K562 (cell line): ENCODE measurements at regions not wholly inside any gene's neighbourhood (a gene's known extent, or its start where the extent isn't known, plus 50 kb on each side); places are given as distances from the start of the nearest gene placed in this dataset.

Experiments used
- ATAC-seq: fragments of 200-7000 bp; cut with Tn5 transposase; 3 replicates; pipeline ENCODE4 v1.9.1; 2020; ENCODE audit warnings: moderate library complexity
- BruUV-seq: library from RNA; stranded (reverse); fragments of 400-500 nt; replicated peaks from 2 replicates; lab custom pipeline; 2021; lab: Mats Ljungman, UMichigan
- CTCF ChIA-PET: fragments of 300-600 bp; formaldehyde crosslinking; extraction: SDS; loops from one replicate; lab custom pipeline; 2021; ENCODE audit warnings: low intra/inter-chr PET ratio; lab: Yijun Ruan, JAX
- POLR2A ChIA-PET: fragments of 300-600, 350-650 bp; sonication (Branson Sonifier 250); formaldehyde crosslinking; extraction: SDS; loops from one replicate; lab custom pipeline; 2021; ENCODE audit warnings: antibody characterized with exemption, inconsistent platforms; lab: Yijun Ruan, JAX
- DNase-seq, 4 experiments: peaks; one replicate each; pipeline versions ENCODE4 v3.0.0 to v3.0.0-alpha.2; 2011 to 2018; ENCODE audit warnings: low spot score in 3 of 4, mixed read lengths in 3 of 4; ENCODE audit errors: extremely low read depth in 1 of 4
- FAIRE-seq: peaks from 2 replicates; lab custom pipeline; 2011; peaks lifted over from hg19 to GRCh38; lab: Jason Lieb, UNC
- H2AFZ ChIP-seq: 2 replicates; pipeline ENCODE4 v1.6.0; 2011; ENCODE audit warnings: low read depth, low read length, control low read depth, inconsistent platforms
- H3K27ac ChIP-seq: fragments of 200-600 bp; 3 replicates; pipeline ENCODE4 v1.8.0; 2011; ENCODE audit warnings: low read depth, mild to moderate bottlenecking, control low read depth, inconsistent platforms, low read length, moderate library complexity, mixed read lengths; ENCODE audit errors: extremely low read depth
- H3K27me3 ChIP-seq, 2 experiments: fragments of 300-600 bp in 1 of 2; 2 replicates in 1 of 2; 3 replicates in 1 of 2; pipeline versions ENCODE4 v1.6.0 to v1.8.0; 2011; ENCODE audit warnings: inconsistent platforms in 2 of 2, low read length in 2 of 2, mild to moderate bottlenecking in 1 of 2, mixed read lengths in 1 of 2, moderate library complexity in 1 of 2; ENCODE audit not compliant: control insufficient read depth in 2 of 2, insufficient read depth in 2 of 2
- H3K36me3 ChIP-seq: fragments of 300-600 bp; 3 replicates; pipeline ENCODE4 v1.8.0; 2011; ENCODE audit warnings: mild to moderate bottlenecking, low read length, inconsistent platforms; ENCODE audit not compliant: control insufficient read depth, insufficient read depth
- H3K4me1 ChIP-seq, 2 experiments: fragments of 200-600 bp in 1 of 2; replicated peaks in 1 of 2; 2 replicates in 1 of 2; 3 replicates in 1 of 2; pipeline versions ENCODE4 v1.5.1 to v1.8.0; 2011; ENCODE audit warnings: inconsistent platforms in 2 of 2, low read length in 2 of 2, mild to moderate bottlenecking in 1 of 2, mixed read lengths in 1 of 2, moderate library complexity in 1 of 2; ENCODE audit not compliant: control insufficient read depth in 2 of 2, insufficient read depth in 2 of 2
- H3K4me2 ChIP-seq: 2 replicates; pipeline ENCODE4 v1.6.1; 2011; ENCODE audit warnings: low read length, control low read depth, inconsistent platforms, mixed read lengths; ENCODE audit not compliant: insufficient read depth
- H3K4me3 ChIP-seq: fragments of 200-600 bp; sonication (generic), shearing (Covaris generic); 2 replicates; pipeline ENCODE4 v1.5.1; 2016; ENCODE audit warnings: control low read depth, inconsistent platforms
- H3K79me2 ChIP-seq: fragments of 200-600 bp; 3 replicates; pipeline ENCODE4 v1.8.0; 2011; ENCODE audit warnings: low read length, inconsistent platforms; ENCODE audit not compliant: control insufficient read depth, insufficient read depth
- H3K9ac ChIP-seq, 2 experiments: 2 replicates each; pipeline versions ENCODE4 v1.6.0 to v1.6.1; 2011; ENCODE audit warnings: low read depth in 2 of 2, low read length in 2 of 2, control low read depth in 1 of 2, inconsistent platforms in 1 of 2, mild to moderate bottlenecking in 1 of 2, mixed read lengths in 1 of 2; ENCODE audit not compliant: insufficient read depth in 1 of 2
- H3K9me1 ChIP-seq: one replicate; pipeline ENCODE4 v1.6.0; 2011; ENCODE audit warnings: inconsistent platforms, mild to moderate bottlenecking, low read length, moderate library complexity; ENCODE audit not compliant: control insufficient read depth, insufficient read depth
- H3K9me3 ChIP-seq: replicated peaks from 2 replicates; pipeline ENCODE4 v1.5.1; 2011; ENCODE audit warnings: low read depth, low read length, inconsistent platforms; ENCODE audit not compliant: control insufficient read depth, insufficient read depth
- H4K20me1 ChIP-seq: replicated peaks from 2 replicates; pipeline ENCODE4 v1.6.1; 2011; ENCODE audit warnings: low read length, inconsistent platforms, mixed read lengths; ENCODE audit not compliant: control insufficient read depth, insufficient read depth
- ARID1B ChIP-seq: fragments of 450-650 bp; IDR thresholded peaks from 2 replicates; pipeline ENCODE4 v1.6.1; 2016; ENCODE audit warnings: antibody characterized with exemption, mild to moderate bottlenecking, inconsistent platforms
- BRCA1 ChIP-seq, 2 experiments: fragments of 450-650 bp in 1 of 2; sonication (generic) in 1 of 2; formaldehyde crosslinking in 1 of 2; IDR thresholded peaks; 2 replicates each; pipeline versions ENCODE4 v1.5.0 to v1.6.1; 2017 to 2020; ENCODE audit warnings: mild to moderate bottlenecking in 1 of 2, missing genetic modification reagents in 1 of 2
- COPS2 ChIP-seq: fragments of 450-650 bp; conservative IDR thresholded peaks from 2 replicates; pipeline ENCODE4 v1.6.1; 2016; ENCODE audit warnings: mild to moderate bottlenecking, moderate library complexity
- E2F1 ChIP-seq: sonication (generic); formaldehyde crosslinking; IDR thresholded peaks from 2 replicates; pipeline ENCODE4 v1.8.1; 2023; ENCODE audit warnings: mild to moderate bottlenecking, missing genetic modification reagents, moderate library complexity
- ETV5 ChIP-seq: sonication (generic); formaldehyde crosslinking; IDR thresholded peaks from 2 replicates; pipeline ENCODE4 v1.4.0; 2020; ENCODE audit warnings: low read depth, mild to moderate bottlenecking, missing genetic modification reagents
- HNRNPH1 ChIP-seq: fragments of 200-400 bp; formaldehyde crosslinking; optimal IDR thresholded peaks from 2 replicates; pipeline ENCODE3; 2017; ENCODE audit warnings: low read depth, mild to moderate bottlenecking, low read length, moderate library complexity
- NFXL1 ChIP-seq: fragments of 450-650 bp; formaldehyde crosslinking; IDR thresholded peaks from 2 replicates; pipeline ENCODE4 v1.4.0; 2021; ENCODE audit warnings: mild to moderate bottlenecking
- TFAP4 ChIP-seq: sonication (generic); formaldehyde crosslinking; IDR thresholded peaks from 2 replicates; pipeline ENCODE4 v1.8.0; 2022; ENCODE audit warnings: missing genetic modification reagents, mild to moderate bottlenecking, moderate library complexity, borderline replicate concordance
- TSC22D4 ChIP-seq: fragments of 450-650 bp; IDR thresholded peaks from 2 replicates; pipeline ENCODE4 v1.6.1; 2016; ENCODE audit warnings: missing genetic modification characterization, missing biosample characterization, control low read depth
- ZNF398 ChIP-seq: fragments of 250-450 bp; sonication (Bioruptor Pico); IDR thresholded peaks from 2 replicates; pipeline ENCODE4 v1.8.0; 2021; ENCODE audit warnings: moderate library complexity, mild to moderate bottlenecking, inconsistent platforms
- ZNF41 ChIP-seq: fragments of 250-450 bp; sonication (Bioruptor Pico); conservative IDR thresholded peaks from 2 replicates; pipeline ENCODE4 v1.4.0; 2020; ENCODE audit warnings: mild to moderate bottlenecking
- ZNF589 ChIP-seq: fragments of 200-800 bp; sonication (Bioruptor generic); IDR thresholded peaks from 2 replicates; pipeline ENCODE4 v1.6.1; 2016; ENCODE audit warnings: low read depth, missing genetic modification characterization, missing compliant biosample characterization
- ZNF592 ChIP-seq: fragments of 450-650 bp; IDR thresholded peaks from 2 replicates; pipeline ENCODE4 v1.6.1; 2017; ENCODE audit warnings: antibody characterized with exemption, mild to moderate bottlenecking
- ZNF76 ChIP-seq: fragments of 250-450 bp; sonication (Bioruptor Pico); IDR thresholded peaks from 2 replicates; pipeline ENCODE4 v1.4.0; 2020; ENCODE audit warnings: mild to moderate bottlenecking, moderate library complexity, borderline replicate concordance
- whole genome bisulfite sequencing: fragments of 100-300 bp; shearing (Covaris generic); methylation state at CpG from one replicate; pipeline ENCODE4 v1.1.6; 2016; ENCODE audit warnings: low coverage, mixed read lengths; ENCODE audit not compliant: insufficient coverage; ENCODE audit errors: missing lambda C conversion rate; 5-methylcytosine and 5-hydroxymethylcytosine counted together
- in situ Hi-C: fragments of 300-500 bp; cut with MboI; formaldehyde crosslinking; loops from 4 replicates; pipeline ENCODE4 v1.15.0; 2018; ENCODE audit warnings: inconsistent platforms, mixed read lengths
- intact Hi-C: fragments of 100-400 bp; cut with micrococcal nuclease; formaldehyde crosslinking; loops from 2 replicates; pipeline ENCODE4 v1.14.2; 2022

GRCh38 chr14:65239938-65240296, 137.6 kb upstream of the MAX start:
- in situ Hi-C loops = no loop called here
- no peak overlapping the region for H3K9ac ChIP-seq
- WGBS = 56% methylated on average over 1 of the region's 1 CpG
- BruUV-seq = no TSS peak
- H3K36me3 ChIP-seq = no peaks in the 10 kb centered on the region
- H3K9me3 ChIP-seq = no peaks in the 10 kb centered on the region
- H3K27ac ChIP-seq = no peak overlapping the region
- CTCF ChIA-PET = no interaction called here
- no peak overlapping the region for H3K4me2 ChIP-seq
- H4K20me1 ChIP-seq = no peaks in the 10 kb centered on the region
- DNase-seq = no peak
- H2AFZ ChIP-seq = no peak overlapping the region
- H3K4me3 ChIP-seq = no peak overlapping the region
- no peaks in the 10 kb centered on the region for H3K27me3 ChIP-seq
- intact Hi-C loops = no loop called here
- no peak for FAIRE-seq
- POLR2A ChIA-PET = interaction anchor here (0.6 to 1.4 kb wide), 2 partner anchors 11 to 497 kb away, joined by 4 read pairs; no protein-coding TSS in a partner anchor
- no peak for ATAC-seq
- H3K79me2 ChIP-seq = no peaks in the 10 kb centered on the region
- H3K4me1 ChIP-seq = peaks cover 6 to 36% of the 10 kb centered on the region in 2 experiments; a peak in 4 of 5 replicates
- H3K9me1 ChIP-seq = no peaks in the 10 kb centered on the region
- TF ChIP-seq ZNF76 (no peak), ZNF592 (no peak), BRCA1 (IDR thresholded peaks at IDR 0.05) (no peak), BRCA1 (CRISPR knock-in tag; IDR thresholded peaks at IDR 0.05) (no peak), HNRNPH1 (no peak), E2F1 (no peak), ETV5 (CRISPR knock-in tag) (no peak), ZNF398 (CRISPR knock-in tag) (no peak), TSC22D4 (tag) (no peak), TFAP4 (CRISPR knock-in tag) (no peak), COPS2 (no peak), ZNF589 (no peak), ZNF41 (CRISPR knock-in tag) (no peak), NFXL1 (CRISPR knock-in tag) (no peak), ARID1B (no peak)
